OCI-LY1 (cell line): ENCODE measurements at regions not wholly inside any gene's neighbourhood (a gene's known extent, or its start where the extent isn't known, plus 50 kb on each side); places are given as distances from the start of the nearest gene placed in this dataset.

Experiments used
- H2AFZ ChIP-seq: fragments of 200-600 bp; sonication (generic), shearing (Covaris generic); 2 replicates; pipeline ENCODE4 v1.6.0; 2014; ENCODE audit warnings: antibody characterized with exemption, mild to moderate bottlenecking, low read length
- H3F3A ChIP-seq: fragments of 200-600 bp; sonication (generic), shearing (Covaris generic); 2 replicates; pipeline ENCODE4 v1.6.0; 2014; ENCODE audit warnings: mild to moderate bottlenecking, antibody characterized with exemption, low read length, moderate library complexity; ENCODE audit not compliant: insufficient read depth
- H3K27ac ChIP-seq: fragments of 200-600 bp; sonication (generic); 2 replicates; pipeline ENCODE4 v1.5.1; 2014; ENCODE audit warnings: low read length, mixed run types, mild to moderate bottlenecking, low read depth; ENCODE audit not compliant: poor library complexity, severe bottlenecking
- H3K27me3 ChIP-seq: fragments of 200-600 bp; sonication (generic); 2 replicates; pipeline ENCODE4 v1.6.0; 2014; ENCODE audit warnings: antibody characterized with exemption, mild to moderate bottlenecking, low read length, moderate library complexity; ENCODE audit not compliant: insufficient read depth
- H3K36me3 ChIP-seq: fragments of 200-600 bp; sonication (generic); 2 replicates; pipeline ENCODE4 v1.6.1; 2014; ENCODE audit warnings: mild to moderate bottlenecking, antibody characterized with exemption, low read length, moderate library complexity, mixed read lengths; ENCODE audit not compliant: insufficient read depth
- H3K4me1 ChIP-seq: fragments of 200-600 bp; sonication (generic); 2 replicates; pipeline ENCODE4 v1.5.1; 2014; ENCODE audit warnings: mild to moderate bottlenecking, low read length, moderate library complexity; ENCODE audit not compliant: insufficient read depth, severe bottlenecking
- H3K4me2 ChIP-seq: fragments of 200-600 bp; sonication (generic), shearing (Covaris generic); 2 replicates; pipeline ENCODE4 v1.6.1; 2014; ENCODE audit warnings: low read length
- H3K4me3 ChIP-seq: fragments of 200-600 bp; sonication (generic); 2 replicates; pipeline ENCODE4 v1.5.1; 2014; ENCODE audit warnings: low read length, low read depth, mild to moderate bottlenecking, mixed read lengths; ENCODE audit not compliant: poor library complexity, severe bottlenecking
- H3K79me2 ChIP-seq: fragments of 200-600 bp; shearing (Covaris generic); 2 replicates; pipeline ENCODE4 v1.6.1; 2016; ENCODE audit warnings: mixed run types, low read length, mixed read lengths; ENCODE audit not compliant: insufficient read depth
- H3K9ac ChIP-seq: fragments of 200-600 bp; sonication (generic), shearing (Covaris generic); 2 replicates; pipeline ENCODE4 v1.6.1; 2014; ENCODE audit warnings: mild to moderate bottlenecking, low read length, mixed read lengths
- H3K9me2 ChIP-seq: fragments of 200-600 bp; sonication (generic), shearing (Covaris generic); 2 replicates; pipeline ENCODE4 v1.6.1; 2014; ENCODE audit warnings: low read depth, mild to moderate bottlenecking, low read length, mixed read lengths
- H3K9me3 ChIP-seq: fragments of 200-600 bp; shearing (Covaris generic); 2 replicates; pipeline ENCODE4 v1.6.1; 2014; ENCODE audit warnings: low read length, mixed read lengths
- H4K20me1 ChIP-seq: fragments of 200-600 bp; sonication (generic), shearing (Covaris generic); 2 replicates; pipeline ENCODE4 v1.6.0; 2016; ENCODE audit warnings: mild to moderate bottlenecking, low read length; ENCODE audit not compliant: insufficient read depth
- CTCF ChIP-seq: fragments of 200-600 bp; sonication (generic), shearing (Covaris generic); IDR thresholded peaks from 2 replicates; pipeline ENCODE4 v1.5.1; 2017; ENCODE audit warnings: mild to moderate bottlenecking, antibody characterized with exemption, low read length, moderate library complexity, mixed read lengths
- EZH2 ChIP-seq: fragments of 200-600 bp; sonication (generic), shearing (Covaris generic); IDR thresholded peaks from 2 replicates; pipeline ENCODE4 v1.8.0; 2017; ENCODE audit warnings: borderline replicate concordance, mixed run types, mild to moderate bottlenecking, antibody characterized with exemption, low read length, moderate library complexity, mixed read lengths

- H3K9ac ChIP-seq, result no peak overlapping the region
- no peaks in the 10 kb centered on the region for H3K9me2 ChIP-seq
- no peaks in the 10 kb centered on the region for H4K20me1 ChIP-seq
- H3K4me2 ChIP-seq, result no peak overlapping the region
- H3K36me3 ChIP-seq, result no peaks in the 10 kb centered on the region
- H2AFZ ChIP-seq, result no peak overlapping the region
- H3K79me2 ChIP-seq, result no peaks in the 10 kb centered on the region
- H3K4me3 ChIP-seq, result no peak overlapping the region
- H3F3A ChIP-seq, result no peaks in the 10 kb centered on the region
- no peak overlapping the region for H3K27ac ChIP-seq
- no peaks in the 10 kb centered on the region for H3K4me1 ChIP-seq
- no peak for TF ChIP-seq CTCF
- TF ChIP-seq EZH2, result no peak
- H3K27me3 ChIP-seq, result no peaks in the 10 kb centered on the region
- no peaks in the 10 kb centered on the region for H3K9me3 ChIP-seq
These were observed 107.9 kb downstream of the DACT2 start for GRCh38 chr6:168211681-168212080.

- Histone ChIP-seq H3F3A (no peaks in the 10 kb centered on the region), H3K27ac (no peak overlapping the region), H3K27me3 (no peaks in the 10 kb centered on the region), H3K79me2 (no peaks in the 10 kb centered on the region), H3K9me2 (no peaks in the 10 kb centered on the region), H3K4me1 (no peaks in the 10 kb centered on the region), H3K36me3 (no peaks in the 10 kb centered on the region), H4K20me1 (no peaks in the 10 kb centered on the region), H2AFZ (no peak overlapping the region), H3K9me3 (no peaks in the 10 kb centered on the region), H3K4me3 (no peak overlapping the region), H3K9ac (no peak overlapping the region), H3K4me2 (no peak overlapping the region)
- TF ChIP-seq CTCF, result no peak
- TF ChIP-seq EZH2, result no peak
These were observed 109.1 kb downstream of the DACT2 start for GRCh38 chr6:168210239-168211105.

- H3K4me1 ChIP-seq, result no peaks in the 10 kb centered on the region
- no peak overlapping the region for H3K4me3 ChIP-seq
- no peak overlapping the region for H3K4me2 ChIP-seq
- no peak for TF ChIP-seq CTCF
- no peak for TF ChIP-seq EZH2
- H3K79me2 ChIP-seq, result no peaks in the 10 kb centered on the region
- no peak overlapping the region for H3K27ac ChIP-seq
- no peaks in the 10 kb centered on the region for H3K27me3 ChIP-seq
- no peaks in the 10 kb centered on the region for H3K9me2 ChIP-seq
- no peaks in the 10 kb centered on the region for H3K9me3 ChIP-seq
- H3K9ac ChIP-seq, result no peak overlapping the region
- H3K36me3 ChIP-seq, result no peaks in the 10 kb centered on the region
- H2AFZ ChIP-seq, result no peak overlapping the region
- no peaks in the 10 kb centered on the region for H3F3A ChIP-seq
- H4K20me1 ChIP-seq, result no peaks in the 10 kb centered on the region
These were observed 110.2 kb downstream of the DACT2 start for GRCh38 chr6:168209420-168209819.
